ENCODE measurements at regions not wholly inside any gene's neighbourhood (a gene's known extent, or its start where the extent isn't known, plus 50 kb on each side); places are given as distances from the start of the nearest gene placed in this dataset.
"Not testable (repeated sequence)": the region's sequence is repeated elsewhere in the genome, so short reads cannot be mapped to it uniquely, and the experiment has no call there.

GRCh38 chr7:131929632-131930031 is 373.2 kb upstream of the PODXL start:
- no peak overlapping the region for H3K9ac ChIP-seq (ENCODE audit: low read depth in 2 of 2, low read length in 2 of 2)
- H3K4me3 ChIP-seq = no peak overlapping the region
- H3K4me1 ChIP-seq = no peaks in the 10 kb centered on the region
- no peak for TF ChIP-seq CTCF (IDR thresholded peaks at IDR 0.05)
- H3K36me3 ChIP-seq = no peaks in the 10 kb centered on the region
- H3K27ac ChIP-seq = no peak overlapping the region
- DNase-seq = no peak
- no peaks in the 10 kb centered on the region for H3K27me3 ChIP-seq
- no peaks in the 10 kb centered on the region for H3K9me3 ChIP-seq
- intact Hi-C loops (cut with DNase I) = no loop called here

GRCh38 chr7:131927770-131928423 is 371.5 kb upstream of the PODXL start:
- TF ChIP-seq CTCF (IDR thresholded peaks at IDR 0.05) = no peak
- H3K4me3 ChIP-seq = no peak overlapping the region
- DNase-seq = no peak
- H3K27me3 ChIP-seq = no peaks in the 10 kb centered on the region
- H3K9me3 ChIP-seq = no peaks in the 10 kb centered on the region
- intact Hi-C loops (cut with DNase I) = no loop called here
- no peaks in the 10 kb centered on the region for H3K36me3 ChIP-seq
- no peaks in the 10 kb centered on the region for H3K4me1 ChIP-seq
- no peak overlapping the region for H3K27ac ChIP-seq
- H3K9ac ChIP-seq (ENCODE audit: low read depth in 2 of 2, low read length in 2 of 2) = no peak overlapping the region

- Histone ChIP-seq H3K4me1 (no peaks in the 10 kb centered on the region), H3K9ac (ENCODE audit: low read depth in 2 of 2, low read length in 2 of 2) (no peak overlapping the region), H3K27ac (no peak overlapping the region), H3K36me3 (no peaks in the 10 kb centered on the region), H3K27me3 (no peaks in the 10 kb centered on the region), H3K4me3 (no peak overlapping the region), H3K9me3 (no peaks in the 10 kb centered on the region)
- TF ChIP-seq CTCF (IDR thresholded peaks at IDR 0.05) = no peak
- intact Hi-C loops (cut with DNase I) = no loop called here
- DNase-seq = no peak
These were observed 369.2 kb upstream of the PODXL start for GRCh38 chr7:131925636-131926035.

- H3K4me3 ChIP-seq = no peak overlapping the region
- H3K36me3 ChIP-seq = no peaks in the 10 kb centered on the region
- no peak for DNase-seq
- no peak for TF ChIP-seq CTCF (IDR thresholded peaks at IDR 0.05)
- H3K27ac ChIP-seq = no peak overlapping the region
- intact Hi-C loops (cut with DNase I) = no loop called here
- H3K9me3 ChIP-seq = no peaks in the 10 kb centered on the region
- no peaks in the 10 kb centered on the region for H3K27me3 ChIP-seq
- no peak overlapping the region for H3K9ac ChIP-seq (ENCODE audit: low read depth in 2 of 2, low read length in 2 of 2)
- no peaks in the 10 kb centered on the region for H3K4me1 ChIP-seq
These were observed 368.4 kb upstream of the PODXL start for GRCh38 chr7:131924857-131925256.

- H3K36me3 ChIP-seq; H3K4me3 ChIP-seq; H3K9me3 ChIP-seq; H3K9ac ChIP-seq (ENCODE audit: low read depth in 2 of 2, low read length in 2 of 2); DNase-seq; intact Hi-C loops (cut with DNase I); H3K27ac ChIP-seq; H3K27me3 ChIP-seq; H3K4me1 ChIP-seq: not testable (repeated sequence)
These were observed 366.5 kb upstream of the PODXL start for GRCh38 chr7:131922948-131923347.

- Histone ChIP-seq H3K4me1 (no peaks in the 10 kb centered on the region), H3K36me3 (no peaks in the 10 kb centered on the region), H3K27ac (no peak overlapping the region), H3K27me3 (no peaks in the 10 kb centered on the region), H3K4me3 (no peak overlapping the region), H3K9me3 (no peaks in the 10 kb centered on the region), H3K9ac (ENCODE audit: low read depth in 2 of 2, low read length in 2 of 2) (no peak overlapping the region)
- DNase-seq = no peak
- no peak for TF ChIP-seq CTCF (IDR thresholded peaks at IDR 0.05)
- intact Hi-C loops (cut with DNase I) = no loop called here
These were observed 364.6 kb upstream of the PODXL start for GRCh38 chr7:131921016-131921415.
